ENCODE measurements at regions not wholly inside any gene's neighbourhood (a gene's known extent, or its start where the extent isn't known, plus 50 kb on each side); places are given as distances from the start of the nearest gene placed in this dataset.
A peak's percentile ranks its signal among the peaks of the same experiment; 100 is the strongest.
"Not testable (repeated sequence)": the region's sequence is repeated elsewhere in the genome, so short reads cannot be mapped to it uniquely, and the experiment has no call there.

GRCh38 chr17:77327566-77328464 is 187.0 kb downstream of the SEC14L1 start:
- ATAC-seq (peak; percentile 35), DNase-seq (peak; percentile 34 to 46)
- intact Hi-C loops (cut with DNase I, micrococcal nuclease) = loop anchor here in 1 of 2 donors (10.0 kb wide), 1 partner anchor 167 kb away; no protein-coding TSS in a partner anchor

DNA sequence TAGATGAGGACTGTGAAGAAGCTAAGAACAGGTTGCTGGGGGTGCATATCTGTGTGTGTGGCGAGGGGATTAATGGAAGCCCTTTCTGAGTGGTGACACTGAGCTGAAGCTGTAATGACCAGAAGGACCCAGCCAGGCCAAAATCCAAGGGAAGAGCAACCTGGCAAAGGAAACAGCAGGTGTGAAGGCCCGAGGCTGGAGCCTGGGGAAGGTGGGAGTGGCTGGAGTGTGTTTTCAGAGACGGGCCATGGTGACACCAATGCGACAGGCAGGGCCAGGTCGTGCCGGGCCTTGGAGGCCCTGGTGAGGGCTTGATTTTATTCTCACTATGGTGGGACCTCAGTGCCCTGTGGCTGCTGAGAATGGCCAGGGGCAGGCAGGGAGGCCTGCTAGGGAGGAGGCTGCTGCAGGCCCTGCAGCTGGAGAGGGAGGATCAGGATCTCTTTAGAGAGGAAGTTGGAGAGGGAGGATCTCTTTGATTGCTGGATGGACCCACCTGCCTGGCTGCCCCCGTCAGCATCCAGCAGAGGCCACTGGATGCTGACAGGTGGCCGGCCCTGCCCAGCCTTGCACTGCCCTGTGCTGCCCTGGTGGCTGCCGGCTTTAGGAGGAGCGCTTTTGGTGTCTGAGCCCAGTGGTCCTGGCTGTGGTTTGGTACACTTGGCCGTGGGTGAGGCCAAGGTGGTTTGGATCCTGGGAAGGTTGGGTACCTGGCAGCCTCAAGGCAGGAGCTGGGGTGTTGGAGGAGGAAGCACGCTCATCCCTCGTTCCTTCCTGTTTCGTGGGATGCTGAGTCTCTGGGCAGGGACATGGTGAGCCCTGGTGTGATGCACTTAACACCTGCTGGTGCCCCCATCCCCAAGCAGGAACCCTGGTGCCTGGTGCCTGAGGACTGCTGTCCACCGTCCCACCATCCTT is 188.3 kb downstream of the SEC14L1 start:
- intact Hi-C loops (cut with DNase I, micrococcal nuclease) = loop anchor here in 1 of 2 donors (10.0 kb wide), 1 partner anchor 166 kb away; no protein-coding TSS in a partner anchor
- ATAC-seq (peak; percentile 16), DNase-seq (peak in 1 of 2 donors; percentile 36)

DNA sequence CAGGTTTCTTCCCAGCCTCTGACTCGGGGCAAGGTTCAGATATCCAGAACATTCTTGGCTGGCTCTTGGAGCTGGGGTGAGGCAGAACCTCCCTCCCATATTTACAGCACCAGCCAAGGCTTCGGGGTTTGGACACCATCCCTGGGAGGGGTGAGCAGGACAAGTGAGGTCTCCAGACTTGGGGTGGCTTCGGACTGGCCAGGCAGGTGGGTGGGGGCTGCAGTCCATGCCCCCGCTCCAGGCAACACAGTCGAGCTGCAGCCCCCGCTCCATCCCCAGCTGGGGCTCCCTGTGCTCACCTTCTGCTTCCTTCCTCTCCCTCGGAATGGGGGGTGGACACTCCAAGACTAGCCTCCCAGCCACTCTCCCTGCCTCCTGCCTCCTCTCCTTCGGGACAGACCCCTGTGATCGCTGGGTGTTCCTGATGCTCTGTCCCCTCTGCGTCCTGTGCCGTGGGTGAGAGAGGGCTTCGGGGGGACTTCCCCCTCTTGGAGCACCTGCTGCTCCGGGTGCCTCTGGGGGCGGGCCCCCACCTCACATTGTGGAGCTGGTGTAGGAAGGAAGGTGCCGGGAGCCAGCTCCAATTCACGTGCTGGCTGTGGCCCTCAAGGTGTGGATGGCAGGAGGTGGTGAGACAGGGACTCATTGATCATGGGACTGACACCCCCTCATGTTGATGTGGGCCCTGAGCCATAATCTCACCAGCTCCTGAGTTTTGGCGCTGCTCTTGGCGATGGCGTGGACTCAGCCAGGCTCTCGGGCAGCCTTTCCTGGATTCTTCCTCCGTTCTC is 189.2 kb downstream of the SEC14L1 start:
- peak in 1 of 2 donors; percentile 12 for DNase-seq
- intact Hi-C loops (cut with DNase I, micrococcal nuclease) = loop anchor here in 1 of 2 donors (10.0 kb wide), 1 partner anchor 165 kb away; no protein-coding TSS in a partner anchor

GRCh38 chr17:77330602-77331081 is 189.9 kb downstream of the SEC14L1 start:
- ATAC-seq (no peak), DNase-seq (peak in 1 of 2 donors; percentile 8)
- intact Hi-C loops (cut with DNase I, micrococcal nuclease) = no loop called here

More for the DNA sequence above, 189.2 kb downstream of the SEC14L1 start:
- no peak for ATAC-seq

GRCh38 chr17:77331301-77331864 is 190.6 kb downstream of the SEC14L1 start:
- ATAC-seq (peak; percentile 73), DNase-seq (peak; percentile 89 to 98)
- intact Hi-C loops (cut with DNase I, micrococcal nuclease) = no loop called here

GRCh38 chr17:77332034-77332971 is 191.5 kb downstream of the SEC14L1 start:
- ATAC-seq = no peak
- DNase-seq = peak; percentile 13 to 27
- intact Hi-C loops (cut with DNase I, micrococcal nuclease) = loop anchor here in 1 of 2 donors (2.0 kb wide), 1 partner anchor 162 kb away; no protein-coding TSS in a partner anchor

DNA sequence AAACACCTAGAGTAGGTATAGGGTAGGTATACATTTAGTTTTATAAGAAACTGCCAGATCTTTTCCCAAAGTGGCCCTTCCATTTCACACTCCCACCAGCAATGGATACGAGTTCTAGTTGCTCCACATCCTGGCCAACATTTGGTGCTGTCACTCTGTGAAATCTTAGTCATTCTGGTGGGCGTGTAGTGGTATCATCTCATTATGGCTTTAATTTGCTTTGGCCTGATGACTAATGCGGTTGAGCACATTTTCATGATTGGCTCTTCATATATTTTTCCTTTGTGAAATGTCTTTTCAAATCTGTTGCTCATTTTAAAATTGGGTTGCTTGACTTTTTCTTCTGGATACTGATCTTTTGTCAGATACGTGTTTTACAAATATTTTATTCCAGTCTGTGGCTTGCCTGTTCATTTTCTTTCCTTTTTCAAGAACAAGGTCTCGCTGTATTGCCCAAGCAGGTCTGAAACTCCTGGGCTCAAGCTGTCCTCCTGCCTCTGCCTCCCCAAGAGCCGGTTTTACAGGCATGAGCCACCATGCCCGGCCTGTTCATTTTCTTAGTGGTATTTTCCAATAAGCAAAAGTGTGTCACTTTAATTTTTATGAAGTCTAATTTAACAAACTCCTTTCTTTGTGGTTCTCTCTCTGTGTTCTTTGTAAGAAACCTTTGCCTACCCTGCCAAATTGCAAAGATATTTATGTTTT is 192.4 kb downstream of the SEC14L1 start:
- no peak for ATAC-seq
- peak in 1 of 2 donors; percentile 21 for DNase-seq
- intact Hi-C loops (cut with DNase I, micrococcal nuclease) = loop anchor here in 1 of 2 donors (2.0 kb wide), 1 partner anchor 162 kb away; no protein-coding TSS in a partner anchor

GRCh38 chr17:77337150-77337549 is 196.4 kb downstream of the SEC14L1 start:
- no peak for ATAC-seq
- intact Hi-C loops (cut with DNase I, micrococcal nuclease) = no loop called here
- no peak for DNase-seq

- DNase-seq = peak in 1 of 2 donors; percentile 10
- peak; percentile 35 for ATAC-seq
- intact Hi-C loops (cut with DNase I, micrococcal nuclease) = no loop called here
Observed at GRCh38 chr17:77341069-77341541, 200.3 kb downstream of the SEC14L1 start.

- intact Hi-C loops (cut with DNase I, micrococcal nuclease); DNase-seq: not testable (repeated sequence)
- peak; percentile 7 for ATAC-seq
Observed at GRCh38 chr17:77342656-77342990, 201.9 kb downstream of the SEC14L1 start.

- intact Hi-C loops (cut with DNase I, micrococcal nuclease) = no loop called here
- peak in 1 of 2 donors; percentile 9 for DNase-seq
Observed at GRCh38 chr17:77343031-77343800, 202.4 kb downstream of the SEC14L1 start.

DNA sequence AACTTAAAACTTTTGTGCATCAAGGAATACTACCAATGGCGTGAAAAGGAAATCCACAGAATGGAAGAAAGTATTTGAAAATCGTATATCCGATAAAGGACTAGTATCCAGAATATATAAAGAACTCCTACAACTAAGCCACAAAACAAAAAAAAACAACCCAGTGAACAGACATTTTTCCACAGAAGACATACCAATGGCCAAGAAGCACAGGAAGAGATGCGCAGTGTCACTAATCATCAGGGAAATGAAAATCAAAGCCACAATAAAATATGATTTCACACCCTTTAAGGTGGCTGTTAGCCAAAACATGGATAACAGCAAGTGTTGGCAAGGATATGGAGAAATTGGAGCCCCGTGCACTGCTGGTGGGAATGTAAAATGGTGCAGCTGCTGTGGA is 203.3 kb downstream of the SEC14L1 start:
- ATAC-seq (no peak), DNase-seq (no peak)
- intact Hi-C loops (cut with DNase I, micrococcal nuclease) = no loop called here

More at GRCh38 chr17:77343031-77343800, 202.4 kb downstream of the SEC14L1 start:
- no peak for ATAC-seq

- ATAC-seq (no peak), DNase-seq (peak in 1 of 2 donors; percentile 22)
- intact Hi-C loops (cut with DNase I, micrococcal nuclease) = no loop called here
Observed at GRCh38 chr17:77345260-77345910, 204.6 kb downstream of the SEC14L1 start.

DNA sequence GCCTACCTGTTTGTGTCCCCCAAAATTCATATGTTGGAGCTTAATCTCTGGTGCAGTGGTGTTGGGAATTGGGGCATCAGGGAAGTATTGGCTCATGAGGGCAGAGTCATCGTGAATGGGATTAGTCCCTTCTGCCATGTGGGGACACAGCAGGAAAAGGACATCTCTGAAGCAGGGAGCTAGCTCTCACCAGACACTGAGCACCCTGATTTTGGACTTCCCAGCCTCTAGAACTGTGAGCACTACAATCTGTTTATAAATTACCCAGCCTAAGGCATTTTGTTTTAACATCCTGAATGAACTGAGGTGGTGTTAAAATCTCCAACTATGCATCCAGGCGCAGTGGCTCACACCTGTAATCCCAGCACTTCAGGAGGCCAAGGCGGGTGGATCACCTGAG is 206.0 kb downstream of the SEC14L1 start:
- ATAC-seq (no peak), DNase-seq (no peak)
- intact Hi-C loops (cut with DNase I, micrococcal nuclease) = no loop called here

DNA sequence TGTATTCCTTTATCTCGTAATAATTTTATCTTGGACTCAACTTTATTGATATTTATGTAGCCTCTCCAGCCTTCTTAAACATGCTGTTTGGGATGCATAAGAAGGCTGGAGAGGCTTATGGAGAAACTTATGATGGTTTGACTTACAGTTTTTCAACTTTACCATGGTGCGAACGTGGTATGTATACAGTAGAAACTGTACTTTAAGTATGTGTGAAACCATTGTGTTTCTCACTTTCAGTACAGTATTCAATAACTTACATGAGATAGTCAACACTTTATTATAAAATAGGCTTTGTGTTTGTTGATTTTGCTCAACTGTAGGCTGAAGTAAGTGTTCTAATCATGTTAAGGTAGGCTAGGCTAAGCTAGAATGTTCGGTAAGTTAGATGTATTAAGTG is 206.8 kb downstream of the SEC14L1 start:
- no peak for DNase-seq
- no peak for ATAC-seq
- intact Hi-C loops (cut with DNase I, micrococcal nuclease) = no loop called here
